HG02642 (cell line): ENCODE measurements at regions not wholly inside any gene's neighbourhood (a gene's known extent, or its start where the extent isn't known, plus 50 kb on each side); places are given as distances from the start of the nearest gene placed in this dataset.

Source experiments
- ATAC-seq: cut with Tn5 transposase; IDR thresholded peaks from one replicate; pipeline ENCODE4 v1.9.1; 2021; ENCODE audit warnings: mild to moderate bottlenecking; ENCODE audit not compliant: unreplicated experiment, poor library complexity

DNA sequence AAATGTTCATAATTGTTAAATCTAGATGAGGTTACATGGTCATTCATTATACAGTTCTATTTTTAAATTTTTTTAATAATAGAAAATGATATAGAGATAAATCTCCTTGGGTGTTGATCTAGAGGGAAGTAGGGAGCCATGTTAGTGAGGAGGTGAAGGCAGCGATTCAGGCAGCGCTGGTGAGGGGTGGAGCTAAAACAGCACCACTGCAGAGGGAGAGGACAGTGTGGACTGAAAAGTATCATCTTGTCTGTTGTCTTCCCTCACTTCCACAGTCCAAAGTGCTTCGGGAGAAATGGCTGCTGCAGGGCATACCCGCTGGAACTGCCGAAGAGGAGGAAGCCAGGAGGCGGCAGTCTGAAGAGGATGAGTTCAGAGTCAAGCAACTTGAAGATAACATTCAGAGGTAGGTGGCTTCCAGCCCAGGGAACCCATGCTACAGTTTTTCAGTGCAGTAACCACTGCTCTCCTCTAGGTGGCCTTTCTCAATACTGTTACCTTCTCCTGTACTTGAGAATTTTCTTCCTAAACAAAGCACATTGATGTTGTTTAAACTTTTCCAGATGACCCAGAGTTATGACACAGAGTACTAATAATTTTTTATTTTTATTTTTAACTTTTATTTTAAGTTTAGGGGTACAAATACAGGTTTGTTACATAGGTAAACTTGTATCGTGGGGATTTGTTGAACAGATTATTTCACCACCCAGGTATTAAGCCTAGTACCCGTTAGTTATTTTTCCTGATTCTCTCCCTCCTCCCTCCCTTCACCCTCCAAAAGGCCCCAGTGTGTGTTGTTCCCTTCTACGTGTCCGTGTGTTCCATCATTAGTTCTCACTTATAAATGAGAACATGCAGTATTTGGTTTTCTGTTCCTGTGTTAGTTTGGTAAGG lies 100.5 kb downstream of the PALM2AKAP2 start:
- ATAC-seq = no peak

DNA sequence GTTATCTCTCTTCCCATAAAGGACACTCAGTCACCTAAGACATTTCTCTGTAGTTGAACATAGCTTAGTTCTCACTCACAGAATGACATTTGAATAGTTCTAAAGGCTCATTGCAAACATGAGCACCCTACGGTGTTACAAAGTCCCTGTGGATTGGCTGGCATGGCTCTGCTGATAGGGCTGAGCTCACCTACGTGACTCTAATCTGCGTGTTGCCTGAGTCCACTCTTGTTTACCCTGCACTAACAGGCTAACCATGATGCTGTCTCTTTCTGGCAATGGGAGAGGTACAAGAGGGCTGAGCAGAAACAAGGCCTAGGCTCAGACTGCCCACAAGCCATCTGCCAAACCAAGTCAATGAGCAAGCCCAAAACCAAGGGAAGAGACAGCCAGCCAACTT lies 103.6 kb downstream of the PALM2AKAP2 start:
- no peak for ATAC-seq

DNA sequence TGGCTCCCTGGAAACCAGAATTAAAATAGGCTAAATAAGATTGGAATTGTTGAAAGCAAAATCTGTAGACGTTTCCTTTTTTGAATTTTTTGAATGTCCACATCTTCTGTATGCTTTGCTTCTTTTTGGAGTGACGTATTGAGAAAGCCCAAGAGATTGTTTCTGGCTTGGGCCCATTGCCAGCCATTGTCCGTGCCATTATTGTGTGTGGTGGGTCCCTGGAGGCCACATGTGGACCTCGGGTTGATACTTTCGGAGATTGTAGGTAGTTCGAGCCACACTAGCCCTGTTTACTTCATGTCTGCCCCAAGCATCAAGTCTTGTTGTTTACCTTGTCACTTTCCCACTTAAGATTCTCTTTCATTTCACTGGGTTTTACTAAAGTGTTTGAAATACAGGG lies 106.0 kb downstream of the PALM2AKAP2 start:
- ATAC-seq = no peak

DNA sequence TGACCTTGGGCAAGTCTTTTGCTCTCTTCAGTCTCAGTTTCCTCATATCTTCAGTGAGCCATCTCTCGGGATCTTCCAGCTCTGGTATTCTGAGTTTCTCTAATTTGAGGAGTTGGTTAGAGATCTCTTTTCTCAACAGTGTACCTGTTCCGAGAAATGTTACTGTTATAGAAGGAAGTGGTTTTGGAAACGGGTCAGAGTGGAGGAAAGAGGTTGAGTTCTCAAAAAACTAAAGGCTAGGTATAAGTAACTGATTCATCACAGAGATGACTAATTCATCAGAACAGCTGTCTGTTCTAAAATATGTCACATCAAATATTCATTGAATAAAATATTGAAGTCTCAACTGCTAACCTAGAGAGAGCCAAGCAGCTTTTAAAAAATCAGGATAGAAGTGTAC lies 106.6 kb downstream of the PALM2AKAP2 start:
- no peak for ATAC-seq

DNA sequence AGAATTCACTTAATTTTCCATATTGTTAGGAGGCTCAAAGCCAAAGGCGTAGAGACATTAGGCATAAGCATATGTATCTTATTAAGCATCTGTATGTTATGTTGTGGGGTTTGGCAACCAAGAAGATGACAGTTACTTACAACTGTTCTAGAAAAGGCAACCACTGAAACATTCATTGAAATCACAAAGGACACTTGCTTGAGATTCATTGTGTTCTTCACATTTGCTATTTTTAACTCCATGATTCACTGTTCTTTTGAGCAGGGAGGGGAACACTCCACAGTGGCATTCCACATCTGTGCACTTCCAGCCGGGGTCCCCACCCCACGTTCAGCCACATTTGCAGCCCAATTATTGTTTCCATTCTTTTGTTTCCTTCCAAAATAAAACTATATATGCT lies 107.1 kb downstream of the PALM2AKAP2 start:
- no peak for ATAC-seq

DNA sequence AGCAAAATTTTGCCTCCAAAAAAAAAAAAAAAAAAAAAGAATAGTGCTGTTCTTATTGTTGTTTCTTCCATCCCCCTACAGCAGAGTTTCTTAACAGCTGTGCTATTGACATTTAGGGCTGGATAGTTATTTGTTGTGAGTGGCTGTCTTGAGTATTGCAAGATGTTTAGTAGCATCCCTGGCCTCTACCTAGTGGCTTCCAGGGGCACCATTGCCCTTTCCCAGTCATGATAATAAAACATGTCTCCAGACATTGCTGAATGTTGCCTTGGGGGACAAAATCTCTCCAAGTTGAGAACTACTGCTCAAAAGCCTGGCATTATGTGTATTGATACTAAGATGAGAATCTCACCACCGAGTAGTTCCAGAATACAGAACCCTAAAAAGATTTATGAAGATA lies 108.7 kb downstream of the PALM2AKAP2 start:
- ATAC-seq = no peak

DNA sequence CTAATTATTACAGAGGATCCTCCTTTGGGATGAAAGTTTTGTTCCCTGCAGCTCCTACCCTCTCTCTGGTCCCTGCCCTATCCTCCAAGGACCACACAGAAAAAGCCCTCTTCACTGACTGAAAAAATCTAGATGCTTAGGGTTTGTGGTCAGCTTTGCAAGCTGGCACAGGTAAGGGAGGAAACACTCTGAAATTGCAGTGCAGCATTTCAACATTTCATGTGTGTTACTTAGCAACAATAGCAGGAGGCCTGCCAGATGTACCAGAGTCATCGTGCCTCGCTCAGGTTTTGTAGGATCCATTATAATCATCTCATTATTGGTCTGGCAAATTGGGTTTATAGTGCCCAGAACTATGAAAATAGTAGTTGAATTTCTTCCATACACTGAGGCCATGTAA lies 109.5 kb downstream of the PALM2AKAP2 start:
- no peak for ATAC-seq

DNA sequence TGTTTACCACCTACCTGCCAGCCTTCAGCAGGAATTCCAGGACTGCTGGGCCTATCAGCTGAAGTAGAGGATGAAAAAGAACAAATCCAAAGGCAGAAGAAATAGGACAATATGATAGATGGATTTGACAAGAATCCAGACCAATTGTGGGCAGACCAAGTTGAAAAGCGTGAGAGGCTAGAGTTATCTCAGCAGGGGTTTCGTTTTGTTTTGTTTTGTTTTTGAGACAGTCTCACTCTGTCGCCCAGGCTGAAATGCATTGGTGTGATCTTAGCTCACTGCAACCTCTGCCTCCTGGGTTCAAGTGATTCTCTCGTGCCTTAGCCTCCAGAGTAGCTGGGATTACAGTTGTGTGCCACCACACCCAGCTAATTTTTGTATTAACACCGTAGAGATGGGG lies 113.2 kb downstream of the PALM2AKAP2 start:
- peak; percentile 39 for ATAC-seq

DNA sequence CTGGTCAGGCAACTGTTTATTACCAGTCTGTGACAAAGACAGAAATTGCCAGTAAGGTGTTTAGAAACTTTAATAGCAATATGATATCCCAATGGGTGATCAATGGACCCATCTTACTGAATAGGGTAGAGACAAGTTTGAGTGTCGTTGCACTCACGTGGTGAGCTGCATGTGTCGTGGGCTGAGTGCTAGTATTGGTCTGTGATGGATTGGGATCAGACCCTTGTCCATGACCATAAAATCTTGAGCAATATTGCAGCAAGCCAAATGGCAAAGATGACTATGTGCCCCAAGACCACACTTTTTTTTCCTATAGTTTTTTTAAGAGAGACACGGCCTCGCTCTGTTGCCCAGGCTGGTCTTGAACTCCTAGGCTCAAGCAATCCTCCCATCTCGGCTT lies 114.5 kb downstream of the PALM2AKAP2 start:
- no peak for ATAC-seq

DNA sequence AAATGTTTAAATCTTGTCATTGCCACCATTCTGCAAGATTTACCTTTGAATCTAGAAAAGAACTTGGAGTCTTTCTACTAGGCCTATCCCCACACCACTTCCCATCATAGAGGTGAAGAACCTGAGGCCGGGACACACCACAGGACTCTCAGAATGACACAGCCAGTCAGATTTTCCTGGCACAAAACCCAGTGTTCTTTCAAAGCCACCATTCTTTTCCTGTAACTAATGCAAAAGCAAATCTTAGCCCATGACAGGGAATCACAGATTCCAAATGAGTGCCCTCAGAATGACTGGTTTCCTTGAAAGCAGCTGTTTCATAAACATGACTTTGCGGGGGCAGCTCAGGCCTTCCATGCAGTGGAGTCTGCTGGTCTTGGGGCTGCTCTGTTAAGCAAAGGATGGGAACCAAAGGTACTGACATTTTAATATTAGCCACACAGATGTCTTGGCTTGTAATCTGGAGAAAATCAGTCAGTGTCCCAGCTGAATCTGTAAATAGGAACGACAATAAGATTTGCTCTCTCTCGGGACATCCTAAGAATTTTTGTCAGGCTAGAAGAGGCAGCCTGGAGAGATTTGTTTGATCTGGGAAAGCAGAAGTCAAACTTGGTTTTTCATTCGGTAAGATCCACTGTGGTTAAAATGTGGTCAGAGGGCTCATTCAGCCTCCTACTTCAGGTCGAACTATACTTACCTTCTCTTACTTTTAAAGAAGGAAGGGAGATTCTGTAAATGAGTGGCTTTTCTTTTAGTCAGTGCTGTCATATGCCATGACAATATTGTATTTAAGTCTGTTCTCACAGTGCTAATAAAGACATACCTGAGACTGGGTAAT lies 115.1 kb downstream of the PALM2AKAP2 start:
- peak; percentile 72 for ATAC-seq

DNA sequence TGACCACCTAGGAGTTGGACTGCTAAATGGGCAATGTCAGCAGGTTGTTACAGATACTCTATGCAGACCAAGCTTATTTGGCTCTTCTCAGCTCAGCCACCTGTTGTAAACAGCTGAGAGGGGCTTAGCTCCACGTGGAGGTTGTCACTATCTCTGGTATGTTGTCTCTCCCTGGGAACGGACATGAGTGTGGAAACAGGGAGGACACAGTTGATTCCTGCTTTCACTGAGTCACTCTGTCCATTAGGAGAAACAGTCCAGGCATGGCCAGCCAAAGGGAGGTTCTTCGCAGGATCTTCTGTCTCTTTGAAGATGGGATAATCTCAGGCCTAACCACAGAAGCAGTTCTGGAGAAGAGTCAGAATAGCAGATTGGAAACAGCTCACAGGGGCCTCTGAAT lies 121.2 kb downstream of the PALM2AKAP2 start:
- ATAC-seq = no peak

DNA sequence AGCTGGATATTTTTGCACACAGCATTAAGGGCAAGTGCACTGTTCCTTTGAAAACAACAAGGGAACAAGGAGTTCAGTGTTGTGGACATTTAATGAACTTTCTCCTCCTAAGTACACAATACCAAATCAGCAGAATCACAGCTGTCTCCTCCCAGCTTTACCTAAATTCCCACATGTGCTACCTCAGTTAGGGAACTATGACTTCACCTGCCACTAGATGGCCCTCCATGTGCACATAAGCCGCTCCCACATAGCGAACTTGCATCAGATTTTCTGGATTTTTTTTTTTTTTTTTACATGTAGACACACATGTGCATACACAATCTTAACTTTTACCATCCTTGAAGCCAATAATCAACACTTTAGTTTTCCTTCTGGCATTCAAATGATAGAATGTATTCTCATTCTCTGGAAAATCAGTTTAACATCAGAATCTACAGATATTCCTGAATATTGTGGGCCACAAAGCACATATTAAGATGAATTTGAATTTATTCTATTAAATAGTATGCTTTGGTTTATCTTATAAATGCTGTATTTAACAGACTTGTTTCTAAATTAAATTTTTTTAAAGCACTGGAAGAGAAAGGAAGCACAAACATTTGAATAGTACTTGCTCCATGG lies 123.6 kb downstream of the PALM2AKAP2 start:
- ATAC-seq = peak; percentile 52

DNA sequence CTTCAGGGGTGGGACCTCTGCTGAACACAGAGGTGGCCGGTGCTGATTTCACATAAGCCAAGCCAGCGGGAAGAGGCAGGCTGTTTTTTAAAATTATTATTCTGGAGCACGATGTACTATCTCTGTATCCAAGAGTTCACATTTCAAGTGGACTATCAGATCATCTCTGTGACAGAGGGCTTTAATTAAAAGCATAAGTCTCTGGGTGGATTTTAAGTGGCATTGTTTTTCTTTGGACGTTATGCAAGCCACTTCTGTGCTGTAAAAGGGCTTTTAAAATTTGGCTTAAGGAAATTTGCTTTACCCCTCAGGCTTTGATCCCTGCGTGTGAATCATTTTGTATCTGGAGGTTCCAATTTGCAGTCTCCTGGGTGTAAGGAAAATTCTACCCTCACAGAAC lies 124.7 kb downstream of the PALM2AKAP2 start:
- no peak for ATAC-seq

DNA sequence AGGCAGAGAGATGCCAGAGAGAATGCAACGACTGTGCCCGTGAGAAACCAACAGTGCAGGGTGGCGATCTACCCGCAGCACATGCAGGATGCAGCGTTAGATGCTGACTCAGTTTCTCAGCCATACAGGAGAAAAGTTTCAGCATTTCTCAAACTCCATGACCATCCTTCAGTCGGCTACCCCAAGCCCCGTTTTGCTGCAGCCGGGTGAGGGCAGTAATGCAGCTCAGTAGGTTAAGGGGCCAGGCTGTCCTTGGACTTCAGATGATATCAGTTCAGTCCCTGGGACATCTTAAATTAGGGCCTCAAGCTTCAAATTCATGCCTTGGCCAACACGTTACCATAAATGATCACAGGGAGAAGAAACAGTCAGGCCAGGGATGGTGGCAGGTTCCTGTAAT lies 125.5 kb downstream of the PALM2AKAP2 start:
- ATAC-seq = no peak

DNA sequence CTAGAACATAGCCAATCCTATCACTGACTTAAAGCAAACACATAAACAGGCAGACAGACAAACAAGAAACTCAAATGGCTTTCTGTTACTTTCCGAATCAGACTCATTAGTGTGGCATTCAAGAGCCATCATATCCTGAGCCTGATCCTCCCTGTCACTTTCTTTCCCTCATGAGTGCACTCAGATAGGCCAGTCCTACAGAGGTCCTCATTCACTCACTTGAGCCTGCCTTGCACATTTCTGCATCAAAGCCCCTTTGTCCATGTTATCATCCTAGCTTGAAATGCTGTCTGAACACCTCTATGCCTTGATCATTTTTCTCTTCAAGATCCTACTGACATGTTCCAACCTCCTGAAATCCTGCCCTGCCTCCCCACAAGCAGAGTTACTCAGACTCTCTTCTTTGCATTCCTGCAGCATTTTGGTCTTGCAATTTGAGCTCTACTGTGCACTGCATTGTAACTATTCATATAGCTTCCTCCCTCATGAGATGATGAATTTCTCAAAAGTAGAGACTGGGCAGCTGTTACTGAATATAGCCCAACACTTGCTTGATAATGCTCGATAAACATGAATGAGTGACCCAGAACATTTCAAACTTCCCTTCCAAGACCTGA lies 126.9 kb downstream of the PALM2AKAP2 start:
- ATAC-seq = peak; percentile 21

DNA sequence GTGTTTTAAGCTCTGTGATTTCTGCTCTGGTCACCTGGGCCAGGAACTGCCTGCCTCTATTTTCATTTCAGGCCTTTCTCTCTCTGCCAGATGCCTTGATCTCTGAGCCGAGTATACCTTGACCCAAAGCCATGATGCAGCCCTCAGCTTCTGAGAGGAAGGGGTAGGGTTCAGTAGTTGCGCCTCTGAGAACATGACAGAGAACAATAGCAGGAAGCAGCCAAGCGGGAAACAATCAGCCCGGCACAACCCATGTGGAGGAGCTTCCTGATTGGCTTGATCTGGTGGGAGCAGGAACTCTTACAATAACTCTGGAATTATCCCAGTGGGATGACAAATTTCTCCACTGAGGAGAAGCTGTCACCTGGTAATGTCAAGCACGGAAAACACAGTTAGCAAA lies 127.4 kb downstream of the PALM2AKAP2 start:
- peak; percentile 81 for ATAC-seq

DNA sequence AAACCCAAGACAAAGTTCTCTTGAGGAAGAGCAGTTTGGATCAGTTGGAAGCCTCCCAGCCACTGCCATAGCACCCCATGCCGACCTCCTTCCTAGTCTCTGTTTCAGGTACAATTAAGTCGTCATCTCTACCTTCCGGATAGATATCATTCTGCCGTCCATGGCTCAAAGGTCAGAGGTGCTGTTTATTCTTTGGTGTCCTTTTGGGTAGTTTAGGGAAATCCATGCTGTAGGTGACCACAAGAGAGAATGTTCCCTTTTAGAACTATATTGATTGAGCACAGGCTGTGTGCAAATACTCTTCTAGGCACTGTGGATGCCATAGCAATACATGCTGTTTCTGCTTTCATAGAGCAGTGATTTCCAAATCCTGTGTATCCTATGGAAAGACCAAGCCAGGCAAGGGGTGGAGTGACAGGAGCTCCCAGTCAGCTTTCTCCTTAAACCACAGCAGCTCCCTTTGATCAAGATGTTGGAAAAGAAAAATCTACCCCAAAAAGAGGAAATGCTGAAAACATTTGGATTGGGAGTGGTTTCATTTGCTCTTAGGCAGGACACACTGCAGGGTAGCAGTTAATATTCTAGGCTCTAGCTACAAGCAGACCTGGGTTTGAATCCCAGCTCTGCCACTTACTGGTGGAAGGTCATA lies 127.9 kb downstream of the PALM2AKAP2 start:
- peak; percentile 12 for ATAC-seq

DNA sequence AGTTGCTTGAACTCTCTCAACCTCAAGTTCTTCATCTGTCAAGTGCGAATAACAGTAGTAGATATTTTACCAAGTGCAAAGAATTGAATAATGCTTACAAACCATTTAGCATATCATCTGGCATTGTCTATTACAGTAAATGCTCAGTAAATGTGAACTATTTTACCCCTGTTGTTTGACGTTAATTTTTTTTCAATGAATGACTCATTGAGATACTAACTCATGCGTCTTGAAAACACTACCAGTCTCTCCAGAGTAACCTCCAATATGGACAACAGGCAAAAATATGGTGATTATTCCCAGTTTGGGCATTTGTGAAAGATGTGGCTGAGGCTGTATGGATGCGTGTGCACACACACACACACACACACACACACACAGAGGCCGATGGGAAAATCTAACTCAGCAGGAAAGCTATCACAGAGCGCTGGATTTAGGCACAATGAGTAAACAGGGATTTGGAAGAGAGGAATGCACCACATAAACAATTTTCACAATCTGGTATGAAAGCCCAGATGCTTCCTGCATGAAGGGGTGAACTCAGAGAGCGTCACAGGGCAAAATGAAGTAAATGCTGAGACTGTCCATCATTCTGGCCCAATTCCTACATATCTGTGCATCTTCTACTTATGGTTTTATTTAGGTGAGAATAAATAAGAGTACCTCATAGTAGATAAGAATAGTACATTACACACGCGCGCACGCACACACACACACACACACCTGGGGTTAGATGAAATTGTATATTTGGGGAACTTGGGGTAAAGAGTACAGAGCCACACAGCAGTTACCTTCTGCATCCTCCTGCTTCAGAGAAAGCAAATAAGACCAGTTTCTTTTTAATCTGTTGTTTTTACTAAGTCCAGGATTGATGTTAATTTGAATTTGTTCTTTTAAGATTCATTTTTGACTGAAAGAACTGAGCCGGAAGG lies 128.7 kb downstream of the PALM2AKAP2 start:
- no peak for ATAC-seq
